A673 (cell line): ENCODE measurements at regions not wholly inside any gene's neighbourhood (a gene's known extent, or its start where the extent isn't known, plus 50 kb on each side); places are given as distances from the start of the nearest gene placed in this dataset.
"Not testable (repeated sequence)": the region's sequence is repeated elsewhere in the genome, so short reads cannot be mapped to it uniquely, and the experiment has no call there.

ENCODE experiments used
- CTCF ChIP-seq: fragments of 300-800, 200-600 bp; sonication (generic); conservative IDR thresholded peaks from 2 replicates; pipeline ENCODE4 v1.5.1; 2017; ENCODE audit warnings: low read depth, mild to moderate bottlenecking, antibody characterized with exemption, low read length, moderate library complexity, mixed read lengths
- EZH2 ChIP-seq: fragments of 200-600 bp; sonication (generic); IDR thresholded peaks from 2 replicates; pipeline ENCODE4 v1.6.1; 2017; ENCODE audit warnings: borderline replicate concordance, low read depth, mild to moderate bottlenecking, mixed read lengths, antibody characterized with exemption, low read length; ENCODE audit not compliant: poor library complexity, severe bottlenecking

- not testable (repeated sequence) for TF ChIP-seq CTCF, EZH2
Measured at GRCh38 chr11:3453596-3454256, 74.8 kb upstream of the ZNF195 start.
